ENCODE measurements at regions not wholly inside any gene's neighbourhood (a gene's known extent, or its start where the extent isn't known, plus 50 kb on each side); places are given as distances from the start of the nearest gene placed in this dataset.

GRCh38 chr9:88920645-88921044, 70.6 kb upstream of the S1PR3 start:
- CTCF ChIA-PET = interaction anchor here (0.5 to 1.4 kb wide), 3 partner anchors 80 to 342 kb away, joined by 3 to 4 read pairs (median 3); no protein-coding TSS in a partner anchor
- Histone ChIP-seq H3K4me1 (ENCODE audit: control insufficient read depth, insufficient read depth, low read length) (no peaks in the 10 kb centered on the region), H3K36me3 (ENCODE audit: control insufficient read depth in 2 of 2, insufficient read depth in 1 of 2, low read length in 2 of 2) (no peaks in the 10 kb centered on the region), H3K9me3 (ENCODE audit: control insufficient read depth, insufficient read depth, low read depth, low read length) (no peaks in the 10 kb centered on the region), H3K27ac (ENCODE audit: extremely low read depth, low read depth, low read length) (no peak overlapping the region), H3K4me3 (ENCODE audit: low read depth, low read length) (no peak overlapping the region)
- POLR2A ChIA-PET = no interaction called here
- TF ChIP-seq ZNF140 (tag by site-specific recombination; IDR thresholded peaks at IDR 0.05) = no peak
- TF ChIP-seq ZNF423 (tag by site-specific recombination; IDR thresholded peaks at IDR 0.05) = no peak
- no peak for TF ChIP-seq ZNF610 (tag by site-specific recombination; IDR thresholded peaks at IDR 0.05; ENCODE audit: borderline replicate concordance)
- no peak for TF ChIP-seq ZIC2 (tag by site-specific recombination; IDR thresholded peaks at IDR 0.05)
- no peak for TF ChIP-seq ZSCAN18 (tag by site-specific recombination; IDR thresholded peaks at IDR 0.05)
- TF ChIP-seq GLIS2 (tag by site-specific recombination; IDR thresholded peaks at IDR 0.05) = no peak
- TF ChIP-seq ZNF529 (tag by site-specific recombination; IDR thresholded peaks at IDR 0.05; ENCODE audit: insufficient replicate concordance) = no peak

- POLR2A ChIA-PET = no interaction called here
- no peak overlapping the region for H3K4me3 ChIP-seq (ENCODE audit: low read depth, low read length)
Observed at GRCh38 chr9:88922091-88922490, 69.2 kb upstream of the S1PR3 start.

More at GRCh38 chr9:88922091-88922490, 69.2 kb upstream of the S1PR3 start:
- Histone ChIP-seq H3K36me3 (ENCODE audit: control insufficient read depth in 2 of 2, insufficient read depth in 1 of 2, low read length in 2 of 2) (no peaks in the 10 kb centered on the region), H3K4me1 (ENCODE audit: control insufficient read depth, insufficient read depth, low read length) (no peaks in the 10 kb centered on the region), H3K9me3 (ENCODE audit: control insufficient read depth, insufficient read depth, low read depth, low read length) (no peaks in the 10 kb centered on the region), H3K27ac (ENCODE audit: extremely low read depth, low read depth, low read length) (no peak overlapping the region)
- CTCF ChIA-PET = interaction anchor here (0.5 kb wide), 1 partner anchor 21 kb away, joined by 3 read pairs; no protein-coding TSS in a partner anchor
- TF ChIP-seq ZNF701 (tag by site-specific recombination; IDR thresholded peaks at IDR 0.05) (no peak), ZNF280C (tag by site-specific recombination; IDR thresholded peaks at IDR 0.05) (no peak), ZSCAN23 (tag by site-specific recombination; IDR thresholded peaks at IDR 0.05) (no peak), ZSCAN5A (tag by site-specific recombination; IDR thresholded peaks at IDR 0.05) (no peak), ZNF211 (tag by site-specific recombination; IDR thresholded peaks at IDR 0.05; ENCODE audit: low read depth) (no peak), HIC1 (tag by site-specific recombination; IDR thresholded peaks at IDR 0.05) (no peak), ZBTB26 (tag by site-specific recombination; optimal IDR thresholded peaks at IDR 0.05) (no peak), ZNF223 (tag by site-specific recombination; IDR thresholded peaks at IDR 0.05) (no peak), ZNF248 (tag by site-specific recombination; IDR thresholded peaks at IDR 0.05) (no peak)
